ENCODE measurements at regions not wholly inside any gene's neighbourhood (a gene's known extent, or its start where the extent isn't known, plus 50 kb on each side); places are given as distances from the start of the nearest gene placed in this dataset.

DNA sequence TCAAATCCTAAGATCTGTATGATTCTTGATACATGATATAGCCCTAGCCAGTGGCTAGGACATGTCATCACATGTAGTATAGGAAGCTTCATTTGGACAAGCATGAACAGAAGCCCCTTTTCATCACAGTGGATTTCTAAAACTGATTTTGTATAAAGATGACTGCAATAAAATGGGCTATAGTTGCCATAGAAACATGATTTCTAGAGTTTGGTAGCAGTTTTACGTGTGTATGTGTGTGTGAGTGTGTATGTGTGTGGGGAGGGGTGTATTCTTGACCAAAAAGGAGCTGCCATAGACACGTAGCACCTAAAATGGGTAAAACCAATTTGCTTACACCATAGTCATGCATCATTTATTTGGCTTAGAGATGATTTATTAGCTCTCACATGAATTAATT lies 200.5 kb upstream of the CNR1 start:
- H3K27ac Mint-ChIP-seq (ENCODE audit: unreplicated experiment): no peak overlapping the region
- H3K4me3 Mint-ChIP-seq (ENCODE audit: unreplicated experiment): no peak overlapping the region
- DNase-seq (ENCODE audit: low spot score): no peak
- H3K9me3 Mint-ChIP-seq (ENCODE audit: unreplicated experiment): no peaks in the 10 kb centered on the region
- no peaks in the 10 kb centered on the region for H3K36me3 Mint-ChIP-seq (ENCODE audit: low read depth, unreplicated experiment)
- no peaks in the 10 kb centered on the region for H3K4me1 Mint-ChIP-seq (ENCODE audit: unreplicated experiment)
- no peaks in the 10 kb centered on the region for H3K27me3 Mint-ChIP-seq (ENCODE audit: unreplicated experiment)
- TF ChIP-seq, protein P1, sequence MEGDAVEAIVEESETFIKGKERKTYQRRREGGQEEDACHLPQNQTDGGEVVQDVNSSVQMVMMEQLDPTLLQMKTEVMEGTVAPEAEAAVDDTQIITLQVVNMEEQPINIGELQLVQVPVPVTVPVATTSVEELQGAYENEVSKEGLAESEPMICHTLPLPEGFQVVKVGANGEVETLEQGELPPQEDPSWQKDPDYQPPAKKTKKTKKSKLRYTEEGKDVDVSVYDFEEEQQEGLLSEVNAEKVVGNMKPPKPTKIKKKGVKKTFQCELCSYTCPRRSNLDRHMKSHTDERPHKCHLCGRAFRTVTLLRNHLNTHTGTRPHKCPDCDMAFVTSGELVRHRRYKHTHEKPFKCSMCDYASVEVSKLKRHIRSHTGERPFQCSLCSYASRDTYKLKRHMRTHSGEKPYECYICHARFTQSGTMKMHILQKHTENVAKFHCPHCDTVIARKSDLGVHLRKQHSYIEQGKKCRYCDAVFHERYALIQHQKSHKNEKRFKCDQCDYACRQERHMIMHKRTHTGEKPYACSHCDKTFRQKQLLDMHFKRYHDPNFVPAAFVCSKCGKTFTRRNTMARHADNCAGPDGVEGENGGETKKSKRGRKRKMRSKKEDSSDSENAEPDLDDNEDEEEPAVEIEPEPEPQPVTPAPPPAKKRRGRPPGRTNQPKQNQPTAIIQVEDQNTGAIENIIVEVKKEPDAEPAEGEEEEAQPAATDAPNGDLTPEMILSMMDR (IDR thresholded peaks at IDR 0.05; ENCODE audit: unreplicated experiment): no peak

DNA sequence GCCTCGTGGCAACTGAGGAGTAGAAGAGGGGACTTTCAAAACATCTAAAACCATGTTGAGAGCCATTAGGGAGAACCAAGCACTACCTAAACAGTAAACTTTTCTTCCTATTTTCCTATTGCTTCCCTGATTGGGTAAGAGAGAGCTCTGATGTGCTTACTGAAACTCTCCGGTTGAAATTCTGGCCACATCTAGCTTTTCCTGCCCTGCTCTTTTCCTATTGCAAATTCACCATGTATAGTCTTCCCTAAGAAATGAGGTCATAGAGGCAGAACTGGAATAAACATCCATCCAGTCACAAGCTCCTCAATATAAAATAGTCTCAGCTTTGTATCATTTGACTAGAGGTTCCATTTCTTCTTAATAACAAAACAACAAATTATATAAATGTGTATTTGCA lies 199.5 kb upstream of the CNR1 start:
- Mint-ChIP-seq H3K4me3 (ENCODE audit: unreplicated experiment) (no peak overlapping the region), H3K36me3 (ENCODE audit: low read depth, unreplicated experiment) (no peaks in the 10 kb centered on the region), H3K4me1 (ENCODE audit: unreplicated experiment) (no peaks in the 10 kb centered on the region), H3K27me3 (ENCODE audit: unreplicated experiment) (no peaks in the 10 kb centered on the region), H3K9me3 (ENCODE audit: unreplicated experiment) (no peaks in the 10 kb centered on the region), H3K27ac (ENCODE audit: unreplicated experiment) (no peak overlapping the region)
- TF ChIP-seq, protein P1 (IDR thresholded peaks at IDR 0.05; ENCODE audit: unreplicated experiment): no peak
- no peak for DNase-seq (ENCODE audit: low spot score)

DNA sequence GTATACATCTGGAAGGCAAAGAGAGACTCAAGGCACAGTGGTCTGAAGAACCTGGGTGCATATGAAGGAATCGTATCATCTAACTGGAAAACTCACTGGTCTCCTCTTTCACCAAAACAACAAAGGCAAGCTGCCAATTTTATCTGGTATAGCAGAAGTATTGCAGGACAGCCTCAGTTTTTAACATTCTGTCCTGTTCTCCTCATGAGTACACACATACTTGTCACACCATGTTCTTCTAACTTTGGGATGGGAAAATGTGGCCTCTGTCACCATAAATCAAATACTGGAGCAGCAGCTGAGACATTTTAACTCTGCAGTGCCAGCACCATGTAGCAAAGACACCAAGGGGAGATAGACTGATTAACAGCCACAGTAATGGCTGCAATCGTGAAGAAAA lies 199.1 kb upstream of the CNR1 start:
- no peak for DNase-seq (ENCODE audit: low spot score)
- Mint-ChIP-seq H3K27ac (ENCODE audit: unreplicated experiment) (no peak overlapping the region), H3K4me3 (ENCODE audit: unreplicated experiment) (no peak overlapping the region), H3K36me3 (ENCODE audit: low read depth, unreplicated experiment) (no peaks in the 10 kb centered on the region), H3K9me3 (ENCODE audit: unreplicated experiment) (no peaks in the 10 kb centered on the region), H3K27me3 (ENCODE audit: unreplicated experiment) (peaks cover 2% of the 10 kb centered on the region), H3K4me1 (ENCODE audit: unreplicated experiment) (no peaks in the 10 kb centered on the region)
- TF ChIP-seq, protein P1 (IDR thresholded peaks at IDR 0.05; ENCODE audit: unreplicated experiment): no peak

DNA sequence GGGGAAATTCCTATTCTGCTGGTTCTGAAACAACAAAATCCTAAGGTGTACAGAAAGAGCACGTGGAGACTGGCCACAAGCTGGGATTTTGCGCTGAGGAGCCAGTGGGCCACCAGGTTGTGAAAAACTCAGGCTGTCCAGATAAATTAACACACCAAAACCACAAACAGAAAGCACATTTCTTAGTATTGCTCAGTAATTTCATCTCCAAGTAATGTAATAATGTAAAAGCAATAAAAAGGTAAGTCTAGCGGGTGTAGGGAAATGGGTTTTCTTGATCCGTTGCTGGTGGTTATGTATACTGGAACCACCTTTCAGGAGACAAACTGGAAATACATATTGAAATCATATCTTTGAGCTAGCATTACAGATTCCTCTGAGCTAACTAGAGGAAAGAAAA lies 195.6 kb upstream of the CNR1 start:
- Mint-ChIP-seq H3K27me3 (ENCODE audit: unreplicated experiment) (peaks cover 2% of the 10 kb centered on the region), H3K9me3 (ENCODE audit: unreplicated experiment) (no peaks in the 10 kb centered on the region), H3K4me1 (ENCODE audit: unreplicated experiment) (no peaks in the 10 kb centered on the region), H3K27ac (ENCODE audit: unreplicated experiment) (no peak overlapping the region), H3K4me3 (ENCODE audit: unreplicated experiment) (no peak overlapping the region), H3K36me3 (ENCODE audit: low read depth, unreplicated experiment) (no peaks in the 10 kb centered on the region)
- TF ChIP-seq, protein P1 (IDR thresholded peaks at IDR 0.05; ENCODE audit: unreplicated experiment): no peak
- DNase-seq (ENCODE audit: low spot score): no peak

DNA sequence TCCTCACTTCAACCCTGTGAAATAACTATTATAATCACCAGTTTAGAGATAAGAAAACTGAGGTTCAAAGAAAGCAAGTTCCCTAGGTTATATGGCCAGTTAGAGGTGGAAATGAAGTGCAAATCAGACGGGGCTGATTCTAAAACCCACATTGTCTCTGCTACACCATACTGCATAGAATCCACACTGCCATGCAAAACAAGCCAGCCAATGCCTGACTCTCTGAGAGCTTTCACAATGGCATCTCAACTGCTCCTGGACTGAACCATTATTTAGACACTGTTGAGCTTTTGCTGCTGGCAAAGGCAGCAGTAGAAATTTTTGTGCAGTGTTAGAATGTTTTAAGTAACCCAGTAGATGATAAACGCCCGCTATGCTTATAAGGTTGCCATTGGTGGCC lies 195.2 kb upstream of the CNR1 start:
- Mint-ChIP-seq H3K4me1 (ENCODE audit: unreplicated experiment) (no peaks in the 10 kb centered on the region), H3K9me3 (ENCODE audit: unreplicated experiment) (no peaks in the 10 kb centered on the region), H3K36me3 (ENCODE audit: low read depth, unreplicated experiment) (no peaks in the 10 kb centered on the region), H3K4me3 (ENCODE audit: unreplicated experiment) (no peak overlapping the region), H3K27ac (ENCODE audit: unreplicated experiment) (no peak overlapping the region), H3K27me3 (ENCODE audit: unreplicated experiment) (peaks cover 2% of the 10 kb centered on the region)
- TF ChIP-seq, protein P1 (IDR thresholded peaks at IDR 0.05; ENCODE audit: unreplicated experiment): no peak
- DNase-seq (ENCODE audit: low spot score): no peak

Data from endothelial cell (in vitro differentiated cells).